Thyroid gland (tissue), 4 donors: ENCODE measurements at regions not wholly inside any gene's neighbourhood (a gene's known extent, or its start where the extent isn't known, plus 50 kb on each side); places are given as distances from the start of the nearest gene placed in this dataset.

Source experiments
- POLR2A ChIP-seq, 2 donors: fragments of 450-650 bp; IDR thresholded peaks; one replicate each; pipeline ENCODE4 v1.6.1; 2017; ENCODE audit warnings: antibody characterized with exemption in 2 of 2, mild to moderate bottlenecking in 2 of 2, moderate library complexity in 1 of 2
- TF ChIP-seq, protein P1 (sequence below), 6 experiments: fragments of 200-600 bp in 3 of 6; fragments of 450-650 bp in 3 of 6; sonication (generic) in 3 of 6; IDR thresholded peaks; one replicate each; pipeline ENCODE4 v1.5.1; 2016 to 2019; ENCODE audit warnings: antibody characterized with exemption in 6 of 6, mild to moderate bottlenecking in 2 of 6, inconsistent platforms in 1 of 6, moderate library complexity in 1 of 6

DNA sequence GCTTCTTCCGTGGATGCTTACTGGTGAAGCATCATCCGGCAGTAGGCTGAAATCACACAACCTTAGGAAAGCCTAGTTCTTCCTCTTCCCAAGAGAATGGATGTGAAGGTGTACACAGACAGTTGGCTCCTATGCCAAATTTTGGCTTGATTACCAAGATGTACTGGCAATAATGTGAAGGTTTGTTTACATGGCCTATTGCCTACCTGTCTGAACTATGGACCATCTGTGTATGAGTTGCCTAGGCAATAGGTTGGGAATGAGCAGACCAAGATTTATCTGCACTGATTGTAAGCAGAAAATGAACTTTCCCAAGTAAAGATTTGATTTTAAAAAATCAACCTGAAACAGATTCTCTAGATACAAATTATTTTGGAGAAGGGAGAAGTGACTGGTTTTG is 325.9 kb upstream of the SORCS1 start:
- TF ChIP-seq, protein P1, sequence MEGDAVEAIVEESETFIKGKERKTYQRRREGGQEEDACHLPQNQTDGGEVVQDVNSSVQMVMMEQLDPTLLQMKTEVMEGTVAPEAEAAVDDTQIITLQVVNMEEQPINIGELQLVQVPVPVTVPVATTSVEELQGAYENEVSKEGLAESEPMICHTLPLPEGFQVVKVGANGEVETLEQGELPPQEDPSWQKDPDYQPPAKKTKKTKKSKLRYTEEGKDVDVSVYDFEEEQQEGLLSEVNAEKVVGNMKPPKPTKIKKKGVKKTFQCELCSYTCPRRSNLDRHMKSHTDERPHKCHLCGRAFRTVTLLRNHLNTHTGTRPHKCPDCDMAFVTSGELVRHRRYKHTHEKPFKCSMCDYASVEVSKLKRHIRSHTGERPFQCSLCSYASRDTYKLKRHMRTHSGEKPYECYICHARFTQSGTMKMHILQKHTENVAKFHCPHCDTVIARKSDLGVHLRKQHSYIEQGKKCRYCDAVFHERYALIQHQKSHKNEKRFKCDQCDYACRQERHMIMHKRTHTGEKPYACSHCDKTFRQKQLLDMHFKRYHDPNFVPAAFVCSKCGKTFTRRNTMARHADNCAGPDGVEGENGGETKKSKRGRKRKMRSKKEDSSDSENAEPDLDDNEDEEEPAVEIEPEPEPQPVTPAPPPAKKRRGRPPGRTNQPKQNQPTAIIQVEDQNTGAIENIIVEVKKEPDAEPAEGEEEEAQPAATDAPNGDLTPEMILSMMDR (IDR thresholded peaks at IDR 0.05), result no peak
- no peak for TF ChIP-seq POLR2A (IDR thresholded peaks at IDR 0.05)
